Esophagus squamous epithelium (tissue), 4 donors: ENCODE measurements at regions not wholly inside any gene's neighbourhood (a gene's known extent, or its start where the extent isn't known, plus 50 kb on each side); places are given as distances from the start of the nearest gene placed in this dataset.

Experiments
- CTCF ChIP-seq, 6 experiments: fragments of 450-650 bp in 4 of 6; fragments of 200-600 bp in 2 of 6; sonication (generic) in 2 of 6; IDR thresholded peaks; one replicate each; pipeline ENCODE4 v1.5.1; 2016 to 2019; ENCODE audit warnings: antibody characterized with exemption in 6 of 6, mild to moderate bottlenecking in 4 of 6, moderate library complexity in 4 of 6
- POLR2A ChIP-seq, 4 donors: fragments of 450-650 bp; IDR thresholded peaks; one replicate each; pipeline ENCODE4 v1.6.1; 2017; ENCODE audit warnings: antibody characterized with exemption in 4 of 4, mild to moderate bottlenecking in 4 of 4, moderate library complexity in 3 of 4

GRCh38 chr18:44626236-44626635, 54.5 kb upstream of the SETBP1 start:
- TF ChIP-seq CTCF (IDR thresholded peaks at IDR 0.05), result no peak
- no peak for TF ChIP-seq POLR2A (IDR thresholded peaks at IDR 0.05)
